K562 (cell line): ENCODE measurements at regions not wholly inside any gene's neighbourhood (a gene's known extent, or its start where the extent isn't known, plus 50 kb on each side); places are given as distances from the start of the nearest gene placed in this dataset.
"Not testable (repeated sequence)": the region's sequence is repeated elsewhere in the genome, so short reads cannot be mapped to it uniquely, and the experiment has no call there.

Experiments used
- CEBPG ChIP-seq, 3 experiments: fragments of 200-800 bp in 1 of 3; sonication (Bioruptor generic) in 1 of 3; sonication (generic) in 1 of 3; formaldehyde crosslinking in 1 of 3; IDR thresholded peaks in 2 of 3; conservative IDR thresholded peaks in 1 of 3; 2 replicates each; pipeline versions ENCODE4 v1.6.1 to v1.8.0; 2016 to 2022; ENCODE audit warnings: missing compliant biosample characterization in 2 of 3, missing genetic modification characterization in 2 of 3, mild to moderate bottlenecking in 1 of 3, missing genetic modification reagents in 1 of 3
- MAFG ChIP-seq: fragments of 450-650 bp; conservative IDR thresholded peaks from 2 replicates; pipeline ENCODE4 v1.6.1; 2016; ENCODE audit warnings: missing genetic modification characterization, missing compliant biosample characterization
- RNF2 ChIP-seq: sonication (generic); IDR thresholded peaks from 2 replicates; pipeline ENCODE4 v1.6.1; 2016
- RNF219 ChIP-seq: fragments of 250-450 bp; sonication (Bioruptor Pico); IDR thresholded peaks from 2 replicates; pipeline ENCODE4 v1.5.0; 2022; ENCODE audit warnings: mild to moderate bottlenecking
- TAF1 ChIP-seq: IDR thresholded peaks from 2 replicates; pipeline ENCODE4 v1.6.1; 2011; ENCODE audit warnings: mild to moderate bottlenecking, low read length, moderate library complexity; ENCODE audit not compliant: insufficient read depth, control insufficient read depth, severe bottlenecking; ENCODE audit errors: extremely low read depth
- ZC3H11A ChIP-seq: IDR thresholded peaks from 2 replicates; pipeline ENCODE4 v1.6.1; 2012; ENCODE audit warnings: low read depth, low read length, improper control_type of control experiment

- not testable (repeated sequence) for TF ChIP-seq RNF219 (CRISPR knock-in tag); CEBPG (CRISPR knock-in tag; IDR thresholded peaks at IDR 0.05); CEBPG (tag; conservative IDR thresholded peaks at IDR 0.05 in 1 of 2, IDR thresholded peaks at IDR 0.05 in 1 of 2); RNF2; TAF1; MAFG (tag); ZC3H11A
These were observed 2888.6 kb downstream of the RPIA start for GRCh38 chr2:91580043-91580442.
